ENCODE measurements at regions not wholly inside any gene's neighbourhood (a gene's known extent, or its start where the extent isn't known, plus 50 kb on each side); places are given as distances from the start of the nearest gene placed in this dataset.

DNA sequence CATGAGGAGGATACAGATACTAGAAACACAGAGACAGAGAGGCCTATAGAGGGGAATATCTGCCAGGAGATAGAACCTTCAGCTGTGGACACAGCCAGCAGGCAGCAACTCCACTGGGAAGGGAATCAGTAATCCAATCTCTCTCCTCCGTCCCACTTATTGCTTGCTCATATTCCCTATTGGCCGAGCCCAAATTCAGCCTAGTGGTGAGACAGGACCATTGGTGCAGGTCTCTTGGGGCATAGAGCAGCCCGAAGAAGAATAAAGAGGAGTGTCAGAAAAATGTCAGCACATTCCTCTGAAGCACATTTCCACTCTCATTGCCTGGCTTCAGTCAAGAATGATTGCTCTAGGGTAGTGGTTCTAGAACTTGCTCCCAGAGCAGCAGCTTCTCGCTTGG lies 1091.5 kb upstream of the GYPC start:
- no peak overlapping the region for H3K27ac ChIP-seq (ENCODE audit: low read depth, low read length)
- H3K4me1 ChIP-seq (ENCODE audit: control insufficient read depth, insufficient read depth, low read length) = no peaks in the 10 kb centered on the region
- peak; percentile 65 for DNase-seq
- Mint-ChIP-seq H3K4me1 (no peaks in the 10 kb centered on the region), H3K9me3 (no peaks in the 10 kb centered on the region), H3K36me3 (ENCODE audit: low read depth) (no peaks in the 10 kb centered on the region), H3K27ac (no peak overlapping the region), H3K27me3 (ENCODE audit: insufficient read depth) (peaks cover 4% of the 10 kb centered on the region), H3K4me3 (no peak overlapping the region)
- no peaks in the 10 kb centered on the region for H3K9me3 ChIP-seq (ENCODE audit: control insufficient read depth, low read length)
- no peaks in the 10 kb centered on the region for H3K27me3 ChIP-seq (ENCODE audit: control insufficient read depth, insufficient read depth, low read length, poor library complexity, severe bottlenecking)
- WGBS, 2 experiments (ENCODE audit: insufficient coverage in 1 of 2, insufficient read length in 1 of 2) = 29 to 43% methylated on average over 3 to 4 of the region's 4 CpGs
- no peak overlapping the region for H3K9ac ChIP-seq (ENCODE audit: extremely low read depth, low read length, poor library complexity, severe bottlenecking)
- no peak overlapping the region for H3K4me3 ChIP-seq (ENCODE audit: low read length)
- no peaks in the 10 kb centered on the region for H3K36me3 ChIP-seq (ENCODE audit: control insufficient read depth, insufficient read depth, low read length)
- TF ChIP-seq, protein P1, sequence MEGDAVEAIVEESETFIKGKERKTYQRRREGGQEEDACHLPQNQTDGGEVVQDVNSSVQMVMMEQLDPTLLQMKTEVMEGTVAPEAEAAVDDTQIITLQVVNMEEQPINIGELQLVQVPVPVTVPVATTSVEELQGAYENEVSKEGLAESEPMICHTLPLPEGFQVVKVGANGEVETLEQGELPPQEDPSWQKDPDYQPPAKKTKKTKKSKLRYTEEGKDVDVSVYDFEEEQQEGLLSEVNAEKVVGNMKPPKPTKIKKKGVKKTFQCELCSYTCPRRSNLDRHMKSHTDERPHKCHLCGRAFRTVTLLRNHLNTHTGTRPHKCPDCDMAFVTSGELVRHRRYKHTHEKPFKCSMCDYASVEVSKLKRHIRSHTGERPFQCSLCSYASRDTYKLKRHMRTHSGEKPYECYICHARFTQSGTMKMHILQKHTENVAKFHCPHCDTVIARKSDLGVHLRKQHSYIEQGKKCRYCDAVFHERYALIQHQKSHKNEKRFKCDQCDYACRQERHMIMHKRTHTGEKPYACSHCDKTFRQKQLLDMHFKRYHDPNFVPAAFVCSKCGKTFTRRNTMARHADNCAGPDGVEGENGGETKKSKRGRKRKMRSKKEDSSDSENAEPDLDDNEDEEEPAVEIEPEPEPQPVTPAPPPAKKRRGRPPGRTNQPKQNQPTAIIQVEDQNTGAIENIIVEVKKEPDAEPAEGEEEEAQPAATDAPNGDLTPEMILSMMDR (conservative IDR thresholded peaks at IDR 0.05) = peak; percentile 41

DNA sequence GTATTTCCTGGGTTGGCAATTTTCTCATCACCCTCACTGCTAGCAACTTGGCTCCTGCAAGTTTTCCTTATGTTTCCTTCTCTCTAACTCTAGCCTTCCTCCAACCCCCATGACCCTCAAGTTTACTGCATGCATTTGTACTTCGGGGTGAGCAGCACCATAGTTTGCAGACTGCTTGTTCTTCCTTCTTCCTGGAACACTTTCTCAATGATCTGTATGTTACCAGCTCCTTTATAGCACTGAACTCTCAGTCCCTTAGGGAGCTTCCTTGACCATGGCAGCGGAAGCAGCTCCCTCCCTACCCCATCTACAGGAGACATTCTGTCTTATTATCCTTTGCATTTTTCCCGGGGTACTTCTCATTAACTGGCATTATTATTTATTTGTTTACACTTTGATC lies 1089.5 kb upstream of the GYPC start:
- H3K9me3 Mint-ChIP-seq = no peaks in the 10 kb centered on the region
- TF ChIP-seq, protein P1 (conservative IDR thresholded peaks at IDR 0.05) = no peak
- peaks cover 4% of the 10 kb centered on the region for H3K27me3 Mint-ChIP-seq (ENCODE audit: insufficient read depth)
- H3K4me3 ChIP-seq (ENCODE audit: low read length) = no peak overlapping the region
- no peaks in the 10 kb centered on the region for H3K4me1 ChIP-seq (ENCODE audit: control insufficient read depth, insufficient read depth, low read length)
- H3K9ac ChIP-seq (ENCODE audit: extremely low read depth, low read length, poor library complexity, severe bottlenecking) = no peak overlapping the region
- no peaks in the 10 kb centered on the region for H3K4me1 Mint-ChIP-seq
- no peaks in the 10 kb centered on the region for H3K36me3 Mint-ChIP-seq (ENCODE audit: low read depth)
- no peaks in the 10 kb centered on the region for H3K27me3 ChIP-seq (ENCODE audit: control insufficient read depth, insufficient read depth, low read length, poor library complexity, severe bottlenecking)
- H3K36me3 ChIP-seq (ENCODE audit: control insufficient read depth, insufficient read depth, low read length) = no peaks in the 10 kb centered on the region
- no peak overlapping the region for H3K27ac Mint-ChIP-seq
- 84 to 87% methylated on average over 3 of the region's 3 CpGs for WGBS, 2 experiments (ENCODE audit: insufficient coverage in 1 of 2, insufficient read length in 1 of 2)
- DNase-seq = no peak
- H3K27ac ChIP-seq (ENCODE audit: low read depth, low read length) = no peak overlapping the region
- H3K9me3 ChIP-seq (ENCODE audit: control insufficient read depth, low read length) = no peaks in the 10 kb centered on the region
- H3K4me3 Mint-ChIP-seq = no peak overlapping the region

DNA sequence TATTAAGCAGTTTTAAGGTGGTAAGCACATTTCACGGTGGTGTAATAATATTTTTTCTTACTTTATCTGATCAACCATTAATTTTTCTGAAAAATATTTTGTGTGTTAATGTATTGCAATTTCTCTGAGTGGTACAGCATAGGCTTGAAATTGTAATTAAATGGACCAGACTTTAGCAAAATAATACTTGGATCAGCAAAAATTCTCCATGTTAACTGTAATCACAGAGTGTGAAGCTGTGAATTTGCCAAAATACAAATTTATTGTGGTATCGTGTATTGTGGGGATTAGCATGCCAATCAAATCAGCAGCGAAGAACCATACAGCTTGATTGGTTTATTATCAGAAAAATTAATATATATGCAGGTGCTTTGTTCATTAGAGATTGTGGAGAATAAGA lies 1088.9 kb upstream of the GYPC start:
- H3K4me3 Mint-ChIP-seq = no peak overlapping the region
- no peak overlapping the region for H3K27ac Mint-ChIP-seq
- Histone ChIP-seq H3K36me3 (ENCODE audit: control insufficient read depth, insufficient read depth, low read length) (no peaks in the 10 kb centered on the region), H3K4me3 (ENCODE audit: low read length) (no peak overlapping the region), H3K9me3 (ENCODE audit: control insufficient read depth, low read length) (no peaks in the 10 kb centered on the region), H3K9ac (ENCODE audit: extremely low read depth, low read length, poor library complexity, severe bottlenecking) (no peak overlapping the region), H3K27ac (ENCODE audit: low read depth, low read length) (no peak overlapping the region), H3K4me1 (ENCODE audit: control insufficient read depth, insufficient read depth, low read length) (no peaks in the 10 kb centered on the region), H3K27me3 (ENCODE audit: control insufficient read depth, insufficient read depth, low read length, poor library complexity, severe bottlenecking) (no peaks in the 10 kb centered on the region)
- H3K27me3 Mint-ChIP-seq (ENCODE audit: insufficient read depth) = no peaks in the 10 kb centered on the region
- H3K36me3 Mint-ChIP-seq (ENCODE audit: low read depth) = no peaks in the 10 kb centered on the region
- H3K4me1 Mint-ChIP-seq = no peaks in the 10 kb centered on the region
- WGBS, 2 experiments (ENCODE audit: insufficient coverage in 1 of 2, insufficient read length in 1 of 2) = 81% methylated on average over 2 of the region's 3 CpGs; no CpG with 5 or more reads in 1 of the 2 experiments
- TF ChIP-seq, protein P1 (conservative IDR thresholded peaks at IDR 0.05) = no peak
- no peak for DNase-seq
- H3K9me3 Mint-ChIP-seq = no peaks in the 10 kb centered on the region
